HG03159 (cell line): ENCODE measurements at regions not wholly inside any gene's neighbourhood (a gene's known extent, or its start where the extent isn't known, plus 50 kb on each side); places are given as distances from the start of the nearest gene placed in this dataset.

Experiments
- ATAC-seq: cut with Tn5 transposase; IDR thresholded peaks from one replicate; pipeline ENCODE4 v1.9.1; 2021; ENCODE audit warnings: mild to moderate bottlenecking, moderate library complexity; ENCODE audit not compliant: unreplicated experiment

DNA sequence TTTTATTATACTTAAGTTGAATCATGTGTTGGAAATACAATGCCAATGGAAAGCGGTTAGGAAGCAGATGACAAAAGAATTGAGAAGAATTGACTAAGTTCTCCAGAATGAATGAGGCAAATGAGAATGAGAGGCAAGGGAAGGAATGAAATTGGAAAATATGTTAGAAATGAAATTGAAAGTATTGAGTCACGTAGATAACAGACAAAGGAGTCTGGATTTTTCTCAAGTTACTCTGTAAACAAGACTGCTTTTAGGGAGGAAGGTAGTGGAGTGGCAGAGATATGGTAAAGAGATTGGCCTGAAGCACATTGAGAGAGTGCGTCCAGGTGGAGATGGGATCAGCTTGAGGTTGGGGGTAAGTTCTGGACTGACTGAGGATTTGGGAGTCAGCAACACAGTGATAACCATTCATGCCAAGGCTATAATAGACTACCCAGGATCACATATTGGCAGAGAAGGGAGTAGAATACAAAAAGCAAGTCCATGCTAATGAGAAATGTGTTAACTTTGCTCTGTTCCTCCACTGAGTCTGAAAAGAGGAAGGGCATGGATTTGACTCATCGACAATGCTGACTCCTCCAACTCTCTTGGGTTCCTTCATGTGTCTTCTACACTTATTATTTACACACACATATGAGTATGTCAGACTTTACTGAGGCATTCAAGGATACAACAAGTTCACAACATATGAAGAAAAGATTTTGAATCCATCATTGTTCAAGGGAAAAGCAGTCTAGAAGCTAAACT lies 814.2 kb upstream of the ZNF608 start:
- no peak for ATAC-seq

DNA sequence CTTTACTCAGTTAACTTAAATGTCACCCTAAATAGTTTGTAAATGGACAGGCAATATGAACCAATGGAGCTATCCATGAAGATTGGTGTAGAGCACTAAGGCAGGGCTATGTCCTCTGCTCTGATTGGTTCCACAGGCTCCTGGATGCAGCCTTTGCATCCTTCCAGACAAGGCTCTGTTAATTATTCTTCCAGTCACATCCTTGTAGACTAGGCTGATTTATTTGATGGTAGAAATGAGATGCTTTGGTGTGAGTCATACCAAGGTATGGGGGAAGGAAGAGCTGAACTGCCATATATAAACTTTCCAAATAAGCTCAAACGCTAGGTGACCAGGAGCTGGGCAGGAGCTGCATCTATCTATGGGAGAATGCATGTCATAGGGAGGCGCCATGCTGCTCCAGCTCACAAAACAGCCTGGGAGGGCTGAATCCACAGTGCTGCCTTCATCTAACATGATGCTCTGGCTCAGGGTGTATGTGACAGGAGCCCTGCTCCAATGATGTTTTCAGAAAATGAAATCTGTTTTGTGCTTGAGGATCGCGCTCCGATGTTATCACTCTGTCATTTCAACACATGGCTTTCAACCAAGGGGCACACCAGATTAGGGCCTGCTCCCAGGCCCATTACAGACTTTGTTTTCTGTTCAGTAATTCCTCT lies 818.0 kb upstream of the ZNF608 start:
- no peak for ATAC-seq

DNA sequence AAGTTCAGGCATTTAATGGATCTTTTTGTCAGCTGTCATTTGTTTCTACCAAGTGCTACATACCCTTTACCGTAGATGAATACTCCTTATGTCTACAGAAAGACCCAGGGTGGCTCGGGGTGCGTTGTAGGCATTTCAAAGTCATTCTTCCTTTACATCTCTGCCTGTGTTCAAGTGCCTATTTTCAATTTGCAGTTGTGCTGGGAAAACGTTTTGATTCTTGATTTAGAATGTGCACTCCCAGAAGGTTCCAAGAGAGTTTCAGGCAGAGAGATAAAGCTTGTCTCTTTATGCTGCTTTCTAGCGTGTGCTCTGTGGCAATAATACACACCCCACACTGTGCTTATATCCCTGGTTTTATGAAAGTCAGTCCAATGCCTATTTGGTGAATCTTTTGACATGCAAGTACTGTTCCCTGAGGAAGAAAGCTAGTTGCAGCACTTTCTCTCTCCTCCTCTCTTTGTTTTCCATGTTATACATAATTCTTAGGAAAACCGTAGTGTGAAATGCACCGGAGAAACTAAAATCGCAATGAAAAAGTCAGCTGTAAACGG lies 828.1 kb upstream of the ZNF608 start:
- ATAC-seq: no peak

DNA sequence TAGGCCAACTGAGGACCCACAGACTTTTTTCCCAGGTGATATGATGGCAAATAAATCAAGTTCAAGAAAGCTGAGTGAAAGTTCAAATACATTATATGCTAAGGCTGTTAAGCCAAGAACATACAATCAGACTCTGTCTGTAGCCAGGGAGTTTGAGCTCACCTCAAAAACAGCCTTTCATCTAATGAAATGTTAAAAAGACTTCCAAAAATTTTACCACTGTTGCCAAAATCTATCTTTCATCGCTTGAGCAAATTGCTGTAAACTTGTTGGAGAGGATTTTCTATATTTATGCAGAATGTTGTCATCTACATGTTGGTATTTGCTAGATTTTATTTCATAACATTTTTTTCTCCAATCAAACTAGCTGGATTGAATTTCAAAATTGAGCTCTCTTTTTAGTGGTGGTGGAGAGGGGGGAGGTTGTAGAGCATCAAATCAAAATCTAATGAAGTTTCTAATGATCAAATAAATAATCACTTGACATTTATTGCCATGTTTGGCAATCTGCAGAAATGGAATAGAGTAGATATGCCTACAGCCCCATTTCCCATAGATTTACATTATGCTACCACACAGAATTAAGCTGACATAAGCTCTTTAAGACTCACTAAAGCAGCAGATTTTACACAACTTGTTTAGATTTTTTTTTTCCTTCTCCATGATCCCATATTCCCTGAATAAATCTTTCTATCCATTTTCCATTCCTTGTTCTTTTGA lies 828.9 kb upstream of the ZNF608 start:
- ATAC-seq: no peak

DNA sequence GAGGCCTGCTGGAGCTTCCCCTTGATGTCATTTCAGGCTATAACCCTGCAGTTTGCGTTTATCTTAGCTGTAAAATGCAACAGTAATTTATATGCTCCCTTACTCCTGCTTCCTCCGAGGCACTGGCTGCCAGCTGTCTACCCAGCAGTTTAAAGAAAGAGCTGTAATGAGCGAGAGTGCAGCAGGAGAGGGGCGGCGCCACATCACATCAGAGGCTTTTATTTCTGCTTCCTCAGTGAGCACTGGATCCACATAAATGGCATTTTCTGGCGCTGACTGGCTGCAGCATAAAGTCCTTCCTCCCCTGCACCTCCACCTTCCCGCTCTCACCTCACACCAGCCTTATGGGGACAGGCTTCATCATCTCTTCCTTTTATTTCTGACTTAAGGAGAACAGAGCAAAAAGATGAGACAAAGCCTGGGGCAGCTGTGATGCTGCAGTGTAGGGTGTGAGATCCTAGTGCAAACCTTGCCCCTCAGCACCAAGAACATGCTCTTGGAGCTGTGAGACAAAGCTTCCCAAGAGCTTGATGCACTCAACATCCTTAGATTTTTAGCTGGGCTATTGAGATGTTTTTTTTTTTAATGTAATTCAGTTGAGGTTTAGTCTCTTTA lies 829.6 kb upstream of the ZNF608 start:
- ATAC-seq: no peak

DNA sequence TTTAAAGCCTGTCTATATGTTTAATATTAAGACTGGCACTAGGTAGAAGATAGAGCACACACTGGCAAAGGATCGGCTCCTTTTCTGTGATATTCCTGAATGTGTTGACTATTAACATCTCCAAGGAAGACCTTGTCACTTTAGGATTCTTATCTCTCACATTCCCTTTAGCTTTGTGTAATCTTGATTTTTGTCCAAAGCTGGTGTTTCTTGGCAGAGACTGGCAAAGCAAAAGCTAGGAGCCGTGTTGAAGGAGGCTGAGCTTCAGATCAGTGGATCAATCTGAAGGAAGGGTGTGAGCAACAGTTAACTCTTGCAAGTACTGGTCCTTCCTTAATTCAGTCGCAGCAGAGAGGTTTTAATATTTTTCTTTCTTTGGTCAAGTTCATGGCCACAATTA lies 830.4 kb upstream of the ZNF608 start:
- no peak for ATAC-seq

DNA sequence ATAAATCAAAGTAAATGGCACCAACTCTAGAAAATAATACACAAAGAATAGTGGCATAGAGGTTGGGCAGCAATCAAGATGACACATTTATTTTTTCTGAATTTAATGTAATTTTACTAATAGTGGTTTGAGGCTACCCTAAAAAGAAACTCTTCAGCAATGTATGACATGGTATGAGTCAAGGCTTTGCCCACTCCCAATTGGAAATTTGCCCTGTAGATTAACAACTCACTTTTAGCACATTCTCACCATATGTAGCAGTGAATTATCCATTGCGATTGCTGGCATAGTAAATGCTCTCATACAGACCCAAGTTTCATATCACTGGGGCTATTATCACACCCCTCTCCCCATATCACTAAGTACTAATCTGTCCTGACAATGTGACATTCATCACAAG lies 832.1 kb upstream of the ZNF608 start:
- ATAC-seq: no peak

- no peak for ATAC-seq
Measured at GRCh38 chr5:125579182-125579581, 832.7 kb upstream of the ZNF608 start.

DNA sequence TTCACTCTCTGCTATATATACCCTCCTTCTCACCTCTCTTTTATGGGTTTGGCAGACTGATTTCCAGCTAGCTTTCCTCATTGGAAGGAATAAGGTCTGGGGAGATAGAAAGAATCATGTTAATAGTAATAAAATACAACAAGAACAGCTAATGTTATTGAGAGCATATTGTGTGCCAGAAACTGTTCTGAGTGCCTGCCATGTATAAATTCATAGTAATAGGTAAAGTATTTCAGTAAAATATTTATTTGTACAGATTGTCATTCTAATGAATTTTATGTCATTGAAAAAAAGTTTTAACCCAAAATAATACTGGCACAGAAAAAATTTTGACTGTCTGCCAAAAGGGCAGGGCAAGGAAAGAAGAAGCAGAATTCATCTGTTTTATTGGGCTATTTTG lies 834.9 kb upstream of the ZNF608 start:
- no peak for ATAC-seq

- no peak for ATAC-seq
Measured at GRCh38 chr5:125582352-125582751, 835.9 kb upstream of the ZNF608 start.

- ATAC-seq: no peak
Measured at GRCh38 chr5:125583321-125584139, 837.1 kb upstream of the ZNF608 start.

DNA sequence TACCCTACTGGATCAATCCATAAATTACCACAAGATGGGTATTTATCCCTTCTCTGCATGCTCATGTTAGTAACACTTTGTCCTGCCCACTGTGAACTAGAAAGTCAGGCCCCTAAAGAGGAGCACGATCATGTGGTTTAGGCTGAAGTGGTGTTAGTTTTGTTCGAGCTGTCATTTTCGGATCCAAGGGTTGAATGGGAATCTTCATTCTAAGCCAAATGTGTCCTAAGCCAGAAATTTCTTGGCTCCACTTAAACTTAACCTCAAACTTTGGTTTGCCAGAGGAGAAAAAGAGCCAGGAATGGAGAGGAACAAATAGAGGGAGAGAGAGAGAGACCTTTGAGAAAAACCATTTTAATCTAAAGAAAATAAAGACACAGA lies 837.7 kb upstream of the ZNF608 start:
- ATAC-seq: no peak

GRCh38 chr5:125587631-125588030 lies 835.6 kb upstream of the GRAMD2B start:
- no peak for ATAC-seq

DNA sequence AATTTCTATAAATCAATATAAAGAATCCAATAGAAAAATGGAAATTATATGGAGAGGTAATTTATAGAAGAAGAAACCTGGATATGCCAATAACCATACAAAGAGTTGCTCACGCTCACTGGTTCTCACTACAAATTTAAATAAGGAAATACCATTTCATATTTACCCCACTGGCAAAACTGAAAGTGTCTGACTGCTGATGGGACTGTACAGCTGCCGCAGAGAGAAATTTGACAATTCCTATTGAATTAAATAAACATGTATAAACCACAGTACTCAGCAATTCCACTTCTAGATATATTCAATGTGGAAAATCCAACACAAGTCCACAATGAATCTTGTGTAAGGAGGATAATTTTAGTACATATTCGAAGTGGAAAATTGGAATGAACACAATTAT lies 830.4 kb upstream of the GRAMD2B start:
- no peak for ATAC-seq

GRCh38 chr5:125595095-125595494 lies 828.1 kb upstream of the GRAMD2B start:
- ATAC-seq: no peak

GRCh38 chr5:125595845-125596244 lies 827.4 kb upstream of the GRAMD2B start:
- no peak for ATAC-seq

GRCh38 chr5:125597338-125597737 lies 825.9 kb upstream of the GRAMD2B start:
- no peak for ATAC-seq

DNA sequence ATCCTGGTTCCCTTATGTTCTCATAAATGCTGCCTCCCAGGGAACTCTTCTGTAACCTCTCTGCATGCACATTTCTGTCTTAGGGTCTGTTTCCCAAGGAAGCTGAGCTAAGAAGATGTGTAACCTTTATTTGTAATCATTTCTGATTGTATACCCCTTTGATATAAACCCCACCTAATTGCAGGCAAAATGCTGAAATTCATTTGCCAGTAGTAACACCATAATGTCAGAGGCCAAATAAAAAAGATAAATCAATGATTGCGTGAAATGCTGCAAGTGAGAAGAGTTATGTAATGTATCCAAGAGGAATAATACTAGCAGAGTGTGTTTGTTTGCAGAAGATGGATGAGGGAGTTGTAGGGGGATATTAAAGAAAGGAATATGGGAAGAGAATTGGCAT lies 822.6 kb upstream of the GRAMD2B start:
- ATAC-seq: no peak

DNA sequence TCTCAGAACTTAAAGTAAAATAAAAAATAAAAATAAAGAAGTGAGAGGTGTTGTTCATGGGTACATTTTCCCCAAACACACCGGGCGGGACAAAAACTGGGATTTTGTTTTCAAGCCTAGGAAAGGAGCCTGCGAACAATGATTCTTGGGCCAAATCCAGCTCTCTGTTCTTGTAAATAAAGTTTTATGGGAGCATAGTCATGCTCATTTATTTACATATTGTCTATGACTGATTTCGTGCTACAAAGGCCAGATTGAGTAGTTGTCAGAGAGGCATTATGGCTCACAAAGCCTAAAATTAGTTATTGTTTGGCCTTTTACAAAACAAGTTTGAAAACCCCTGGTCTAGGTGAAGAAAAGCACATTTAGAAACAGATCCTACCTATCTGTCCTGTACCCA lies 821.0 kb upstream of the GRAMD2B start:
- ATAC-seq: no peak

DNA sequence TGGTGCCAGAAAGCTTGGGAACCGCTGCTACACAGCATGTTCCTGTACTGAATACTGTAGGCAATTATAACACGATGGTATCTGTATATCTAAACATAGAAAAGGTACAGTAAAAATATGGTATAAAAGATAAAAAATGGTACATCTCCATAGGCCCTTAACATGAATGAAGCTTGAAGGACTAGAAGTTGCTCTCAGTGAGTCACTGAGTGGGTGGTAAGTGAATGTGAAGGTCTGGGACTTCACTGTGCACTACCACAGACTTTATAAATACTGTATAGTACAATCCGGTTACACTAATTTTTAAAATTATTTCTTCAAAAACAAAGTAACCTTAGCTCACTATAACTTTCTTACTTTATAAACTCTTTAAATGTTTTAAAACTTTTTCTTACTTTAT lies 819.9 kb upstream of the GRAMD2B start:
- ATAC-seq: no peak

DNA sequence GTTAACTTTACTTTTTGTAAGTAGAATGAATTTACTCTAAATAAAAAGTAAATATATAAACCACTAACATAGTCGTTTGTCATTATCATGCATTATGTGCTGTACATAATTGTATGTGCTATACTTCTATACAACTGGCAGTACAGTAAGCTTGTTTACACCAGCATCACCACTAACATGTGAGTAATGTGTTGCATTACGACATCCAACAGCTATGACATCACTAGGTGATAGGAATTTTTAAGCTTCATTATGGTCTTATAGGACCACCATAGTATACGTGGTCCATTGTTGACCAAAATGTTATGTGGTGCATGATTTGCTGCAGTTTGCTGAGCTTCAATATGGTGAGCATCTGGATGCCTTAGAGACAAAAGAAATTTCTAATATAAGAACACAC lies 819.1 kb upstream of the GRAMD2B start:
- no peak for ATAC-seq
